HG02884 (cell line): ENCODE measurements at regions not wholly inside any gene's neighbourhood (a gene's known extent, or its start where the extent isn't known, plus 50 kb on each side); places are given as distances from the start of the nearest gene placed in this dataset.
"Not testable (repeated sequence)": the region's sequence is repeated elsewhere in the genome, so short reads cannot be mapped to it uniquely, and the experiment has no call there.

Experiments used
- ATAC-seq: cut with Tn5 transposase; IDR thresholded peaks from one replicate; pipeline ENCODE4 v1.9.1; 2021; ENCODE audit warnings: mild to moderate bottlenecking, moderate library complexity; ENCODE audit not compliant: unreplicated experiment

GRCh38 chr20:59458645-59459044, 145.7 kb upstream of the PHACTR3 start:
- no peak for ATAC-seq

GRCh38 chr20:59459586-59459985, 144.8 kb upstream of the PHACTR3 start:
- ATAC-seq: no peak

GRCh38 chr20:59460352-59460751, 144.0 kb upstream of the PHACTR3 start:
- ATAC-seq: no peak

GRCh38 chr20:59461526-59461925, 142.8 kb upstream of the PHACTR3 start:
- no peak for ATAC-seq

- ATAC-seq: no peak
These were observed 142.1 kb upstream of the PHACTR3 start for GRCh38 chr20:59462249-59462648.

- ATAC-seq: no peak
These were observed 140.8 kb upstream of the PHACTR3 start for GRCh38 chr20:59463541-59463940.

- ATAC-seq: no peak
These were observed 138.1 kb upstream of the PHACTR3 start for GRCh38 chr20:59466107-59466815.

- no peak for ATAC-seq
These were observed 135.5 kb upstream of the PHACTR3 start for GRCh38 chr20:59468831-59469230.

GRCh38 chr20:59469267-59470252, 134.8 kb upstream of the PHACTR3 start:
- no peak for ATAC-seq

GRCh38 chr20:59470521-59470920, 133.8 kb upstream of the PHACTR3 start:
- ATAC-seq: no peak

GRCh38 chr20:59471653-59472421, 132.5 kb upstream of the PHACTR3 start:
- no peak for ATAC-seq

GRCh38 chr20:59473742-59474141, 130.6 kb upstream of the PHACTR3 start:
- ATAC-seq: no peak

- ATAC-seq: no peak
These were observed 123.3 kb upstream of the PHACTR3 start for GRCh38 chr20:59481067-59481466.

GRCh38 chr20:59481477-59482018, 122.8 kb upstream of the PHACTR3 start:
- no peak for ATAC-seq

GRCh38 chr20:59482351-59483187, 121.8 kb upstream of the PHACTR3 start:
- no peak for ATAC-seq

- ATAC-seq: no peak
These were observed 120.9 kb upstream of the PHACTR3 start for GRCh38 chr20:59483481-59483880.

- ATAC-seq: no peak
These were observed 120.1 kb upstream of the PHACTR3 start for GRCh38 chr20:59484228-59484627.

- ATAC-seq: no peak
These were observed 118.5 kb upstream of the PHACTR3 start for GRCh38 chr20:59485576-59486454.

GRCh38 chr20:59488459-59488858, 115.9 kb upstream of the PHACTR3 start:
- ATAC-seq: not testable (repeated sequence)
